Sigmoid colon (tissue), 3 donors: ENCODE measurements at regions not wholly inside any gene's neighbourhood (a gene's known extent, or its start where the extent isn't known, plus 50 kb on each side); places are given as distances from the start of the nearest gene placed in this dataset.

ENCODE experiments used
- CTCF ChIP-seq, 4 experiments: fragments of 450-650 bp in 3 of 4; fragments of 200-600 bp in 1 of 4; IDR thresholded peaks; one replicate each; pipeline ENCODE4 v1.5.1; 2016 to 2019; ENCODE audit warnings: antibody characterized with exemption in 4 of 4, mild to moderate bottlenecking in 3 of 4, moderate library complexity in 2 of 4
- POLR2A ChIP-seq, 2 donors: fragments of 450-650 bp; IDR thresholded peaks; one replicate each; pipeline ENCODE4 v1.6.1; 2016; ENCODE audit warnings: antibody characterized with exemption in 2 of 2, mild to moderate bottlenecking in 2 of 2, moderate library complexity in 2 of 2

DNA sequence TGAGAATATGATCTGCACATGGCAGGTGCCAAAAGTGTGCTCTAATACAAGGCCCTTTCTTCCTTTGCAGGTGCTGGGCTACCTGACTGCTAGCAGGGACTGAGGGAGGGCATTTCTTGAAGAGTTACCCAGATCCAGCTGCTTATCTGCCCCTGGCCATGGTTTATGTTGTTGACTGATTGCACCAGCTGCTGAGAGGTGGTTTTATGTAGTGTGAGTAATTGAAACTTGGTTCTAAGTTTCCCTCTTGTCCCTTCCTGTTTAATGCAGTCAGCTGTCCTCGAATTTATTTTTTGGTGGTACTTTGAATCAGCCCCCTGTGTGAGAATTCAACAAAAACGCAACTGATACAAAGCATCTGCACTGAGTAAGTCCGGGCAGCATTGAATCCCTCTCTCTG lies 288.3 kb upstream of the C2CD4B start:
- TF ChIP-seq POLR2A (IDR thresholded peaks at IDR 0.05) = no peak
- TF ChIP-seq CTCF (IDR thresholded peaks at IDR 0.05) = no peak
